HS-5 (cell line): ENCODE measurements at regions not wholly inside any gene's neighbourhood (a gene's known extent, or its start where the extent isn't known, plus 50 kb on each side); places are given as distances from the start of the nearest gene placed in this dataset.

Experiments used
- DNase-seq: peaks from one replicate; pipeline ENCODE4 v3.0.0-alpha.2; 2012; ENCODE audit warnings: low read depth

DNA sequence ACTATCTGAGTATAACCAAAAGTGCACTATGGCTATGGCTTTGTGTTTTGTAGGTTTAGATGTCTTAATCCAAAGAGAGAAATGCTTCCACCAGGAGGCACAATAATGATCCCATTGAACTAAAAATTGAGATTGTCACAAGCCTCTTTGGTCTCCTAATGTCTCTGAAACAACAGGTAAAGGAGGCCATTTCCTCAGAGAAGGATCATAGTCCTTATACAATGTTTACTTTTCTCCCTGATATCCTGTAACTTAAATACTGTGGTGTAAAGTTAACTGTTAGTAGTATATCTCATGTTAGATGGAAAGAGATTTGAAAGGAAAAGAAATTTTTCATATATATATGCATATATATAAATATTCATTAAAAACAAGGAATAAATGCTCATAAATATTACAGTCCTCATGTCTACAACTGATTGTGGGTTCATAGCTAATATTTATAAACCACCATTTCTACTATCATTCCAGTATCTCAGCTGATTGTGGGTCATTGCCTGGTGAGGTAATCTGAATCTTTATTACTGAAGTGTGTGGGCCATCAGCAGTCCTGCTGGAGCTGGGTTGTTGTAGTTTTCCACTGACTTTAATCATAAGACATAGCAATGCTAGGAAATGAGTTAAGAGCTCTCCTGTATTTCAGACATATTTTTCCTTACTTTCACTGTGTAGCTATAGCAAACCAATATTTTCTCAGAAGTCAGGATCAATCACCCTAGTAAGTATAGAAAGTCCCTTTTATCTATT lies 1230.4 kb downstream of the PCDH18 start:
- DNase-seq = no peak

DNA sequence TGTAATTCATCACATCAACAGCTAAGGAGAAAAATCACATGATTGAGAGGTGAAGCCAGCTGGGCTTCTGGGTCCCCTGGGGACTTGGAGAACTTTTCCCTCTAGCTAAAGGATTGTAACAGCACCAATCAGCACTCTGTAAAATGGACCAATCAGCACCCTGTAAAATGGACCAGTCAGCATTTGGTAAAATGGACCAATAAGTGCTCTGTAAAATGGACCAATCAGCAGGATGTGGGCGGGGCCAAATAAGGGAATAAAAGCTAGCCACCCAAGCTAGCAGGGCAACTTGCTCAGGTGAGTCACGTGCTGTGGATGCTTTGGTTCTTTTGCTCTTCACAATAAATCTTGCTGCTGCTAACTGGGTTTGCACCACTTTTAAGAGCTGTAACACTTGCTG lies 1248.3 kb downstream of the PCDH18 start:
- DNase-seq = no peak

DNA sequence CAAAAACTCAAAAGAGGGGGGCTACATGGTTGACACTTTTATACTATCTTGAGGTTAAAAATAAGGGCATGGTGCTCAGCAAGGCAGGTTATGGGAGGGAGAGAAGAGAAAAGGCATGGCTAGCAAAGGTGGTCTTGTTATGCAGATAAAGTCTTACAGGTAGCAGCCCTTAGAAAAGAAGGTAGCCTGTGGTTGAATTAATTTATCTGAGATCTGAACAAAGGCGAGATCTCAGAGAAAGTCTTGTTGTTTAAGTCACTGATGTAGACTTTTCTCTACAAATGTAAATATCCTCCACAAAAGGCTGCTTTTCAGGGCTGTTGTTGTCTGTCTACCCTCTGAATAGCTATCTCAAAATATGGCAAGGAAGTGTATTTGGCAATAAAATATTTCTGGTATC lies 1250.4 kb downstream of the PCDH18 start:
- no peak for DNase-seq

DNA sequence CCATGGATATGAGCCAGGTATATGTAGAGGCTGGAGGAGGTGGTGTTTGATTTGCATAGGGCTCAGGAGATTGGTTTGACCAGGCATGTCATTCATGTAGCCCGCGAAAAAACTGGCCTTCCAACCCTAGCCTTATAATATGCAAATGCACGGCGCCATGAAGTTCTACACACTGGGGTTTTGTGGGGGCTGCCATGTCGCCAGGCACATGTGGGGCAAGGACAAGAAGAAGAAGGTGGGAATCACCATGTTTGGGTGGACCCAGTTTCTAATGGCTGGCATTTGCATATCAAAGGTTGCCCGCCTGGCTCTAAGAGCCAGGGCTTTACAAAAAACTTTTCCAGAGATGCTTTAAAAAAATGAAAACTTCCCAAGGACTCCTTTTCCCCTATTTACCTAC lies 1251.0 kb downstream of the PCDH18 start:
- no peak for DNase-seq

DNA sequence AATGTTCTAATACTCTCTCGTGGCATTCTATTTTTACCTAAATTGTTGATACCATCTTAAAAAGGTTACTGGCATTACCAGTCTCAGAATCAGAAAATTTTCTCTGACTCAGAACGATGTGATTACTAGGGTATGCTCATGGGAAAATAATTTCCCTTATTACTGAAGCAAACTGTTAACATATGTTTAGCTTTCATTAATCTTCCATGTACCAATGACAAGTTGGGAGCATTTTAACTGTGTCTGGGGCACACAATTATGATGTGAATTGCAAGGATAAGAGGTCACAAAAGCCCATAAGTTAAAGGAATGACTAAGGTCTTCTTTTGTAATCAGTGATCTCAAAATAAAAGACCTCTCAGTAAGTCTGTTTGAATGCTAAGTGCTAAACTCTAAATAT lies 1254.6 kb downstream of the PCDH18 start:
- DNase-seq = no peak

DNA sequence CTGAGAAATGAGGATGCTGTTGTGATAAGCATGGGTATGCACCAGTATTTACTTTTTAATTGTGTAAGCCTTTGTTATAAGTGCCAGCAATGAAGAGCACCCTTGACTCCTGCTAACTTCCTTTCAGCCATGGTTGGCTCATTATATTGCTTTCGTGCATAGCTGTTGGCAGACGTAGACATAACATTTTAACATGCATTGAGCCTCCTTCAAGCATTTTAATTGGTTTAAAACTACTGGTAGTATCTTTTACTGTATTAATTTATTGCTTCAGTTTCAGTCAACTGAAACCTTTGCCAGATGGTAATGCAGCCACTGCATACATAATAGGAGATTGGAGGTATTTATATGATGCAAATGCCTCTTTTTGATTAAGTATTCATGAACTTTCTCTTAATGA lies 1285.4 kb downstream of the PCDH18 start:
- no peak for DNase-seq

DNA sequence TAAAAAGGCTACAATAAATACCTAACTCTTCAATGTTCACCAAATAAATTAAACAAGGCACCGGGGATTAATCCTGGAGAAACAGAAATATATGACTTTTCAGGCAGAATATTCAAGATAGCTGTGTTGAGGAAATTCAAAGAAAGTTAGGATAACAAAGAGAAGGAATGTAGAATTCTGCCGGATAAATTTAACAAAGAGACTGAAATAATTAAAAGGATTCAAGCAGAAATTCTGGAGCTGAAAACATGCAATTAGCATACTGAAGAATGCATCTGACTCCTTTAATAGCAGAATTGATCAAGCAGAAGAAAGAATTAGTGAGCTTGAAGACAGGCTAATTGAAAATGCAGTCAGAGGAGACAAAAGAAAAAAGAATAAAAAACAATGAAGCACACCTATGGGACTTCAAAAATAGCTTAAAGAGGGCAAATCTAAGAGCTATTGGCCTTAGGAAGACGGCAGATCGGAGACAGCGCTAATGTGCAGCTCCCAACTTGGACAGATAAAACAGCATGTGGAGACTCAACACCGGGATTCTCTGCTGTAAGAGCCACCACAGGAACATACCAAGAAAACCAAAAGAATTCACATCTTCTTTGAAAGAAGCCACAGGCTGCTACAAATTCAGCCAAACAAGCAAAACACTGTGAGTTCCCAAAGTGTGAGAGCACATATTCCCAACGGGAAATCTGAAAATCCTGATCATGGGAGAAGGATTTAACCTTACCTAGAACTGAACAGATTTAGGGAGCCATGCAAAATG lies 1290.9 kb downstream of the PCDH18 start:
- DNase-seq = no peak

DNA sequence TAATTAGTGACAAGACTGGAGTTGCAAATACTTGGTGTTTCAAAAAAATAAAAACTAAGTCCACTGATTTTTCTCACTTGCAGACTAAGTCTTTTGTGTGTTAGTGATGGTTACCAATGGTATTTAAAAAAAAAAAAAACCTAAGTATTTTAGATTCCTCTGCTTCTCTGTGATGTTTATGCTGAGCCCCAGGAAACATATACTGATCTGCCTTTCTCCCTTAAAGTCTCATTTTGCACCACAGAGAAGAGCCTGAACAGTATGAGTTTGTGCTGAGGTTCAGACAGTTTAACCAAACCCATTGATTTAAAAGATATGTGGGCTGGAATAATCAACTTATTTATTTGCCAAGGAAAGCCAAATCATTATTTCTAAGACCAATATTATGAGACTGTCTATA lies 1305.0 kb downstream of the PCDH18 start:
- no peak for DNase-seq

DNA sequence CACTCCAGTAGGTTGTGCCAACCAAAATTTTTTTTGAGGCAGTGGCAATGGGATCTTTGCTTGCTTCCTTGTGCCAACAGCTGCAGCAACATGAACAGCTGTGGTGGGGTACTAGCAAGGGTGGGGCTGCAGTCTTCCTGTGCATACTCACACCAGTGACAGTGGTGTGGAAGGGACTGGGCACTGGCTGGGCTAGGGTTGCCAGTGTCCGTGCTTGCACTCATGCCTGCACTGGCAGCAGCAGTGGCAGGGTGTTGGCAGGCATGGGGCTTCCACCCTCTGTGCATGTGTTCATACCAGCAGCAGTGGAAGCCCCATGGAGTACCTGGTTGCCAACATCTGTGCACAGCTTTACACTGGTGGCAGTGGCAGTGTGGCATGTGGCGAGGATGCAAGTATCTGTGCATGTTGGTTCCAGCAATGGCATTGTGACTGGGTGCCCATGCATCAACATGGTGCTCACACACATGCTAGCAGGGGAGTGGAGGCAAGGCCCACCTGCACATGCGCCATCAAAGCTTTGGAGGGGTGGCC lies 1312.6 kb downstream of the PCDH18 start:
- DNase-seq = no peak

DNA sequence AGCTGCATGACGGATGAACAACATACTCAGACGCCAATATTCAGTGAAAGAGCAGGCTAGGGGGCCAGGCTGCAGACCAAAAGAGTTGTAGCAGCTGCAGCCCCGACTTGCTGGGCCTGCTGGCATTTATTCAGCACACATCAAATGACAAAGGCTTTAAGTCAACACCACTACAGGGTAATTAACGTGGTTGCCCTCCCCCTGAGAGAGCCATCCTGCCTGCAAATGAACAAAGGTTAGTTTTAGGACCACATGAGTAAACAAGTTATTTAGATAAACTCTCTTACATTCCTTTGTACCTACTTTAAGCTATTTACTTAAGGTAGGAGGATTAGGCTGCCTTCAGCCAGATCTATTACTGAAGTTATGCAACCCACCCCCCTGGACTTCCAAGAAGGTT lies 1329.1 kb downstream of the PCDH18 start:
- no peak for DNase-seq

DNA sequence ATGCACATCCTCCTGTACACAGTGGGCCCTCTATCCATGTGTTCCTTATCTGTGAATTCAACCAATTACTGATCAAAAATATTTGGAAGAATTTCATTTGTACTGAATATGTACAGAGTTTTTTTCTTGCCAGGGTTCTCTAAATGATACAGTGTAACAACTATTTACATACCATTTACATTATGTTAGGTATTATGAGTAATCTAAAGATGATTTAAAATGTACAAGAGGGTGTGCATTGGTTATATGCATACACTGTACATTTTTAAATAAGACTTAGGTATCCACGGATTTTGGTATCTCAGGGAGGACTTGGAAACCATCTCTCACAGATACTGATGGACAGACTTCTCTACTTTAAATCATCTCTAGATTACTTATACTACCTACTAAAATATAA lies 1333.9 kb downstream of the PCDH18 start:
- DNase-seq = no peak

DNA sequence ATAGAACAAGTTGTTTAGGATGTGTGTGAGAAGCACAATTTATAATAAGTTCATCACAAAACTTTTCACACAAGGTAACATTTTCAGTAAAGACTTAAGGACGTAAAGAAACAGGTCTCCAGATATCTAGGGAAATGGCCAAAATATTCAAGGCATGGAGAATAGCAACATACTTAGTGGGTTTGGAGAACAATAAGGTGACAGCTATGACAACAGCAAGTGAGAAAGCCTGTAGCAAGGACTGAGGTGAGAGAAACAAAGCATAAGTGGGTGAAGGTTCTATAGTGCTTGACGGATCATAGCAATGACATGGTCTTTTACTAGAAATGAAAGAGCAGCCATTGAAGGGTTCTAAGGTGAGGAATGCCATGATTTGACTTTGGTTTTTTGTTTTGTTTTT lies 1337.3 kb downstream of the PCDH18 start:
- DNase-seq = no peak

DNA sequence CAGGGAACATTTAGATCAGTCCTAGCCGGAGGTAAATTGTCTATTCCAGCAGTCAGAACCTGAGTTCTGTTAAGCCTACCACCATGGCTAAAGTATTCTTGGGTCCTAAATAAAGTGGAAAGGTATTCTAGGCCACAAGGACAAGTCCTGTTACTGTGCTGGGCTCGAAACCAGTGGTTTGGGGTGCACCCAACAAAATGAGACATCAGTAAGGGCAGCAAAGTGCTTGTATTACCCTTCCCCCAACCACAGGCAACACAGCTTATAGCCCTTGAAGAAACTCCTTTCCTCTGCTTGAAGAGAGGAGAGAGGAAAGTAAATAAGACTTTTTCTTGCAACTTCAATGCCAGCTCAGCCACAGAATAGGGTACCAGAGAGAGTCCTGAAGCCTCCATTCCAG lies 1345.6 kb downstream of the PCDH18 start:
- DNase-seq = no peak

DNA sequence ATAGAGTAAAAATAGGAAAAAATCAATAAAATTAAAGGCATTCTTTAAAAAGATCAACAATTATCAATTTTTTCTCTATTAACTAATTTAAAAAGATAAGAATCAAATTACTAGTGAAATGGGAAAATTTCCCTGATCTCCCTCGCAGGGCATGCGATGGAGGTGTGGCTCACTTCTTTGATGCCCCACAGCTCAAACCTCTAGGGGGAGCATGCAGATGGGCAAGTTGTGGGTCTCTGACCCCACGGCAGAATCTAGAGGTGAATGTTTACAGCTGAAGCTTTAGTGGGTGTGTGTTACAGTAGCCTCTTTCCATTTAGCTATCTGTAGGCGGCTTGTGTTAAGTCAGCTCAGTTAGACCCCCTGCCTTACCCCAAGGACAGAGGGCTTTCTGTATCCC lies 1348.8 kb downstream of the PCDH18 start:
- no peak for DNase-seq

DNA sequence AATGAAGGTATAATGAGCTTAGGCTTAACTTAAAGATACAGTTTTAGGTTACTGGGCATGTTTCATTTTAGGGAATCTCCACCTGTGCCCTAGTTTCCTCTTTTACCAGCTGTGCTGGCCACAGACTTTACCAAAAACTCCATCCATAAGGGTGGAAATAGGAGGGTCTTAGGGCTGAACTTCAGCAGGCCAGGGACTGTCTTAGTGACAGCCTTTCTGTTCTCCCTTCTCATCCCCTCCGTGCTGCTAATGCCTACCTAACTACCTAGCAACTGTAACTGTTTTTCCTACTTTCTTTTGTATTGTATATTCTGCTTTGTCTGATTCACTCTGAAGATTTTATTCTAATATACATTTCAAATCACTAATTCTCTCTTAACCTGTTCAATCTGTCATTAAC lies 1375.3 kb downstream of the PCDH18 start:
- no peak for DNase-seq

DNA sequence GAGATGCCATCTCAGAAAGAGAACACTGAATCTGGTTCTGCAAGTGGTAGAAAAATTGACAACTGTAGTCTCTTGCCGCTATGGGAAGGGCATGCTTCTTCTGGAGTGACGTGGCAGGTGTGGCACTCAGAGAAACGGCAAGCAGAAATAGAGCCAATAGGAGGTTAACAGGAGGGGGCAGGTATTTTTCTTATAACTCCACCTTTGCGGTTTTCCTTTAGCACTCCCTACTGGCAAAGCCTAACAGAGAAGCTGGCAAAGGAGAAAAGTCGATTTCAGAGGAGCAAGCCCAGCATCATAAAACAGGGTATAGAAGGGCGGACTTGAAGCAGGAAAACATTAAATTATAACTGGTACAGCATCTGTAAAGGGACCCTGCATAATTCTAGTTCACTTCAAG lies 1382.2 kb downstream of the PCDH18 start:
- DNase-seq = no peak

DNA sequence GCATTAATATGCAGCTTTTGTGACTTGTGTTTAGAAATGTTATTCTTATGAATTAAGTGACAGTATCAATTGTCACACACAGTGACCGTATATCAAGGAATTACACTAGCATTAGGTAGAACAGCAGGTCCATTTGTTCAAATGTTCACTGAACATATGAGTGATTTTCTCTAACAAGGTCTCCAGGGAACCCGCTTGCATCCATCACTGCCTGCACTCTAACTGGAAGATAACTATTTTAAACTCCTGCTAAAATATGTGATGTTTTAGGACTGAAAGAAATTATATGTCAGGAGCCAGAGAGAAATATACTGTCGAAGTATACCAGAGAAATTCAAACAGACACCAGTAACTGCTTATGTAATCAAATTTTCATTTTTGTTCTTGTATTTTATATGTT lies 1395.7 kb downstream of the PCDH18 start:
- DNase-seq = no peak

DNA sequence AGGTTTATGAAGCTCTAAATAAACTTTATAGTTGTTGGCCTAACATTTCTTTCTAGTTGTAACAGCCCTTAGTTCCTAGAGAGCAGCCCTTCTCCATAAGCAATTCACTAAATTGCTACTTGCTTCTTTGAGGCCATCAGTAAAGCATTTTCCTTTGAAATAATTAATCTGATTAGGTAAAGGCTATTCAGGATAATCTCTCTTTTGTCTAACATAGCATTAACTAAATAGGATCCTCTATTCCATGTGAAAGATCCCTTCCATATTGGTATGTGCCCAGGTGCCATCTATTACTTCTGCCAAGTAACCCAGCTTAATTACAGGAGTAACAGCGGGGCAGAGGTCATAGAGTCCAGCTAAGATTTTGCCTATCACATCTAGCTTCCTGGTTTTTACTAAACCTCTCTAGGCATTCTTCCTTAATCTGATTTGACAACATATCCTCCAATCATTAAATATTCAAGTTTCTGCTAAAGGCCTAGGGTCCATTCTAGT lies 1408.0 kb downstream of the PCDH18 start:
- no peak for DNase-seq

DNA sequence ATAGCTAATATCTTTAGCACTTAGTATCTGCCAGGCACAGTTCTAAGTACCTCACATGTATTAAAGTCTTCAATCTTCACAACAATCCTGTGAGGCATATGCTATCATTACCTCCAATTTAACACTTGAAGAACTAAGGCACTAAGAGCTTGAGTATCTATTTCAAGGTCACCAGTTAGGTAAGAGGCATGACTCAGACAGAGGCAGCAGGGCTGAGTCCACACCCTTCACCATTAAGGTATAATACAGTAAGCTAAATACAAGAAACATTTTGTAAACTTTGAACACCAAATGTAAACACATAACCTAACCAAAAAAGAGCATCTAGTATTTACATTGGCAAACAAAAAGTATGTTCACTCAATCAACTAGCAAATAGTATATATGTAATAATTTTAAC lies 1410.9 kb downstream of the PCDH18 start:
- no peak for DNase-seq

DNA sequence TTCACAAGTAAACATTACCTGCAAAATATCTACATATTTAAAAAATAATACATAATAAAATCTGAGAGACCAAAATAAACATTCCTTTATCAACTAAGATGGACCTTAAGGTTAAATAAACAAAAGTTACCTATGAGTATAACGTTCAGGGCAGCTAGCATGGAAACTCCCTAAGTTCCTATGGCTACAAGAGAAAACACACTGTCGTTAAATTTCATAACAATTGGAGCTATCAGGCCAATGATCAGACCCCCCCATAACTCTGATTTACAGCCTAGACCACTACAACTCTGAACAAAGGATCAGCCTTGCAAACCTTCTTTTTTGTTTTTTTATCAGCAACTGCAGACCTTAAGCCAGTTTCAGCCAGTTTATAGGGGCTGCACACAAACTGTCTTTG lies 1418.4 kb downstream of the PCDH18 start:
- no peak for DNase-seq

DNA sequence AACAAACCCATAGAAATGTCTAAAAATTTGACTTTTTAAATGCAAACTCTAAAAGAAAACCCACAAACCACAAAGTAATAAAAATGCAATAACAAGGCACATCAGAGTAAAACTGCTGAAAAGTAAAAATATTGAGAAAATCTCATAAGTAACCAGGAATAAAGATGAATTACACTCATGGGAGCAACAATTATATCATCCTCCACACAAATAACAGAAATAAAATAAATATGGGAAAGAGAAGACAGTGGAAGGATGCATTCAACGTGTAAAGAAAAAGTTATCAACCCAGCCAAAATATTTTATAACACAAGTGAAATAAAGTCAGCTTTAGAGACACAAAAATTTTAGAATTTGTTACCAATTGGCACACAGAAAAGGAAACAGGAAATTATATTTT lies 1420.2 kb downstream of the PCDH18 start:
- no peak for DNase-seq

DNA sequence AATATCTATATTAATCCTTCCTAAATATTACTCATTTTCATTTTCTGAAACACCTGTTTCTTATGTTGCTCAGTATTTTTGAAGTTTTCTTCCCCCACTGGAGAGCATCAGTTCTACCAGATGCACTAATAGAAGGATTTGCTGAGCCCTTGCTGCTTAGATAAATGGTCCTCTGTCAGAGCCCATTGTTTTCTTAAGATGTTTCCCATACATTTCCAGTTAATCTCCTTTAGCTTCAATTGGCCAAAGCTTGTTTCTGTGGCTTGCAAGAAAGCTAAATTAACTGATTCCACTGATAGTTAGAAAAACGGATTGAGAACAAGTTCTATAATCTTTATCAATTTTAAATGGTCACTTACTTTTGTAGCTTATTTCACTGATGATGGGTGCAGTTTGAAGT lies 1425.5 kb downstream of the PCDH18 start:
- DNase-seq = no peak

DNA sequence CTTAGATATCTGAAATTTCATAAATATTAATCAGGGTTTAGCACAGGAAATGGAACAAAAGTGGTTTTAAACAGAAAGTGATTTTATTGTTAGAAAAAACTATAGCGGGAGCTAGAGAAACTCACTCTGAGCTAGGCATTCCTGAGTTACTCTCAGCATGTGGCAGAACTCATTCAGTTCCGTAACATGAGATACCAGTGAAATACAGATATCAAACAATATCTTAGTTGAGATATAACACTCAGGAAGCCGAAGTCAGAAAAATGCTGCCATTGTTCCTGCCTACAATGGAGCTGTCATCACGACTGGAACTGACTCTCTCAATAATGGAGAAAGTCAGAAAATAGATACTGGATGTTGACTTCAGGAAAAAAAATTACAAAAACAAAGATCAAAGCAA lies 1428.7 kb downstream of the PCDH18 start:
- no peak for DNase-seq
